PC-3 (cell line): ENCODE measurements at regions not wholly inside any gene's neighbourhood (a gene's known extent, or its start where the extent isn't known, plus 50 kb on each side); places are given as distances from the start of the nearest gene placed in this dataset.

Experiments
- ATAC-seq: fragments of 200-7000 bp; cut with Tn5 transposase; 2 replicates; pipeline ENCODE4 v1.9.1; 2020; ENCODE audit warnings: mild to moderate bottlenecking, moderate library complexity
- BruUV-seq: library from RNA; stranded (reverse); fragments of 400-500 nt; replicated peaks from 2 replicates; lab custom pipeline; 2021; lab: Mats Ljungman, UMichigan
- CTCF ChIA-PET: fragments of 300-600 bp; sonication (Branson Sonifier 250); formaldehyde crosslinking; loops from one replicate; lab custom pipeline; 2022; ENCODE audit warnings: antibody characterized with exemption; lab: Charles Lee
- POLR2A ChIA-PET: fragments of 300-600 bp; sonication (Branson Sonifier 250); formaldehyde crosslinking; loops from one replicate; lab custom pipeline; 2022; ENCODE audit warnings: antibody characterized with exemption; ENCODE audit not compliant: unreplicated experiment; lab: Charles Lee
- DNase-seq: peaks from one replicate; pipeline ENCODE4 v3.0.0-alpha.2; 2015
- H2AFZ ChIP-seq: fragments of 300-600 bp; sonication (generic); 2 replicates; pipeline ENCODE4 v1.6.0; 2016; ENCODE audit warnings: antibody characterized with exemption, low read length
- H3F3A ChIP-seq: fragments of 300-600 bp; sonication (generic); one replicate; pipeline ENCODE4 v1.6.0; 2017; ENCODE audit warnings: antibody characterized with exemption, low read length, control low read depth, mild to moderate bottlenecking; ENCODE audit not compliant: unreplicated experiment
- H3K27ac ChIP-seq: fragments of 300-600 bp; sonication (generic); 2 replicates; pipeline ENCODE4 v1.5.1; 2016; ENCODE audit warnings: mild to moderate bottlenecking, low read length
- H3K27me3 ChIP-seq: fragments of 300-600 bp; sonication (generic); 2 replicates; pipeline ENCODE4 v1.6.1; 2016; ENCODE audit warnings: low read length, mixed read lengths
- H3K36me3 ChIP-seq: fragments of 300-600 bp; sonication (generic); 2 replicates; pipeline ENCODE4 v1.6.1; 2016; ENCODE audit warnings: low read depth, mixed run types, low read length, mixed read lengths
- H3K4me1 ChIP-seq: fragments of 300-600 bp; sonication (generic); 2 replicates; pipeline ENCODE4 v1.5.1; 2016; ENCODE audit warnings: low read length; ENCODE audit not compliant: insufficient read depth
- H3K4me2 ChIP-seq: fragments of 300-600 bp; sonication (generic); 2 replicates; pipeline ENCODE4 v1.6.0; 2016; ENCODE audit warnings: low read length
- H3K4me3 ChIP-seq: fragments of 300-600 bp; sonication (generic); 2 replicates; pipeline ENCODE4 v1.5.1; 2016; ENCODE audit warnings: mild to moderate bottlenecking, low read length, mixed read lengths
- H3K79me2 ChIP-seq: fragments of 300-600 bp; sonication (generic); 2 replicates; pipeline ENCODE4 v1.6.1; 2017; ENCODE audit warnings: low read length, mixed read lengths
- H3K9ac ChIP-seq: fragments of 300-600 bp; sonication (generic); 2 replicates; pipeline ENCODE4 v1.6.0; 2016; ENCODE audit warnings: mild to moderate bottlenecking, low read length
- H3K9me2 ChIP-seq: fragments of 300-600 bp; sonication (generic); replicated peaks from 2 replicates; pipeline ENCODE4 v1.6.1; 2016; ENCODE audit warnings: mixed run types, low read length, mixed read lengths
- H3K9me3 ChIP-seq: fragments of 300-600 bp; sonication (generic); 2 replicates; pipeline ENCODE4 v1.6.1; 2016; ENCODE audit warnings: low read length, mixed read lengths
- H4K20me1 ChIP-seq: fragments of 300-600 bp; sonication (generic); 2 replicates; pipeline ENCODE4 v1.6.1; 2016; ENCODE audit warnings: low read length, mixed read lengths
- EZH2 ChIP-seq: fragments of 300-600 bp; sonication (generic); IDR thresholded peaks from one replicate; pipeline ENCODE4 v1.6.1; 2017; ENCODE audit warnings: antibody characterized with exemption, mild to moderate bottlenecking, low read length; ENCODE audit not compliant: unreplicated experiment
- EZH2phosphoT487 ChIP-seq: fragments of 300-600 bp; sonication (generic); IDR thresholded peaks from 2 replicates; pipeline ENCODE4 v1.6.1; 2018; ENCODE audit warnings: mild to moderate bottlenecking, antibody characterized with exemption, low read length, borderline replicate concordance
- intact Hi-C: fragments of 100-400 bp; cut with micrococcal nuclease; formaldehyde crosslinking; loops from 2 replicates; pipeline ENCODE4 v1.9.0; 2023
- TF ChIP-seq, protein P1 (sequence below): fragments of 300-600 bp; sonication (generic); conservative IDR thresholded peaks from 2 replicates; pipeline ENCODE4 v1.5.1; 2017; ENCODE audit warnings: antibody characterized with exemption, low read depth, mild to moderate bottlenecking, low read length

DNA sequence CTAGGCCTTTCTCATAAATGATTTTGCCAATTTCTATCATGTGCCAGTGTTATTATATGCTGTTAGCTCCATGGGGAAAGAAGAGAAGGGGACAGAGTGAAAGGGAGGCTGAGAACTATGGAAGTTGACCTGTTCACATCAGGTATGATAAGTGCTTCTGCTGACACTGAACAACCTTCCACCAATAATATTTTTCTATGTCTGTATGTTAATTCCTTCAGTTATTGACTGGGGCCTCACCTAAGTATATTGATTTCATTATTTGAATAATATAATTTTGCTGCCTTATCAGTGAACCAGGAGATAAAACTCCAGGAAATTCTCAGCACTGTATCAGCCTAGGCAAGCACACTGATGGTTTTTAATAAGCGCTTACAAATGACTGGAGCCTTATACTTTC lies 262.8 kb downstream of the SNCA start:
- Histone ChIP-seq H3K27me3 (peaks cover 34% of the 10 kb centered on the region), H3K4me1 (no peaks in the 10 kb centered on the region), H3K36me3 (no peaks in the 10 kb centered on the region), H3K4me2 (no peak overlapping the region), H3K9me3 (no peaks in the 10 kb centered on the region), H3F3A (no peaks in the 10 kb centered on the region), H2AFZ (no peak overlapping the region), H3K4me3 (no peak overlapping the region), H3K9ac (no peak overlapping the region), H4K20me1 (no peaks in the 10 kb centered on the region), H3K79me2 (no peaks in the 10 kb centered on the region), H3K9me2 (no peaks in the 10 kb centered on the region), H3K27ac (no peak overlapping the region)
- intact Hi-C loops: no loop called here
- ChIA-PET CTCF (no interaction called here), POLR2A (no interaction called here)
- no TSS peak for BruUV-seq
- TF ChIP-seq EZH2: no peak
- TF ChIP-seq EZH2phosphoT487: no peak
- TF ChIP-seq, protein P1, sequence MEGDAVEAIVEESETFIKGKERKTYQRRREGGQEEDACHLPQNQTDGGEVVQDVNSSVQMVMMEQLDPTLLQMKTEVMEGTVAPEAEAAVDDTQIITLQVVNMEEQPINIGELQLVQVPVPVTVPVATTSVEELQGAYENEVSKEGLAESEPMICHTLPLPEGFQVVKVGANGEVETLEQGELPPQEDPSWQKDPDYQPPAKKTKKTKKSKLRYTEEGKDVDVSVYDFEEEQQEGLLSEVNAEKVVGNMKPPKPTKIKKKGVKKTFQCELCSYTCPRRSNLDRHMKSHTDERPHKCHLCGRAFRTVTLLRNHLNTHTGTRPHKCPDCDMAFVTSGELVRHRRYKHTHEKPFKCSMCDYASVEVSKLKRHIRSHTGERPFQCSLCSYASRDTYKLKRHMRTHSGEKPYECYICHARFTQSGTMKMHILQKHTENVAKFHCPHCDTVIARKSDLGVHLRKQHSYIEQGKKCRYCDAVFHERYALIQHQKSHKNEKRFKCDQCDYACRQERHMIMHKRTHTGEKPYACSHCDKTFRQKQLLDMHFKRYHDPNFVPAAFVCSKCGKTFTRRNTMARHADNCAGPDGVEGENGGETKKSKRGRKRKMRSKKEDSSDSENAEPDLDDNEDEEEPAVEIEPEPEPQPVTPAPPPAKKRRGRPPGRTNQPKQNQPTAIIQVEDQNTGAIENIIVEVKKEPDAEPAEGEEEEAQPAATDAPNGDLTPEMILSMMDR: no peak
- no peak for DNase-seq
- ATAC-seq: no peak

GRCh38 chr4:89573656-89574055 lies 263.3 kb downstream of the SNCA start:
- no peak overlapping the region for H3K27ac ChIP-seq
- no peaks in the 10 kb centered on the region for H4K20me1 ChIP-seq
- CTCF ChIA-PET: no interaction called here
- no peak overlapping the region for H3K4me3 ChIP-seq
- no peak overlapping the region for H3K4me2 ChIP-seq
- intact Hi-C loops: no loop called here
- no peaks in the 10 kb centered on the region for H3F3A ChIP-seq
- POLR2A ChIA-PET: no interaction called here
- H3K4me1 ChIP-seq: no peaks in the 10 kb centered on the region
- H3K9me2 ChIP-seq: no peaks in the 10 kb centered on the region
- TF ChIP-seq, protein P1: no peak
- no peak for TF ChIP-seq EZH2phosphoT487
- TF ChIP-seq EZH2: no peak
- no peaks in the 10 kb centered on the region for H3K36me3 ChIP-seq
- DNase-seq (no peak), ATAC-seq (no peak)
- H3K79me2 ChIP-seq: no peaks in the 10 kb centered on the region
- H3K9me3 ChIP-seq: no peaks in the 10 kb centered on the region
- no TSS peak for BruUV-seq
- no peak overlapping the region for H3K9ac ChIP-seq
- H3K27me3 ChIP-seq: peaks cover 33% of the 10 kb centered on the region
- no peak overlapping the region for H2AFZ ChIP-seq

GRCh38 chr4:89572224-89572858 lies 264.6 kb downstream of the SNCA start:
- TF ChIP-seq, protein P1: no peak
- H3K36me3 ChIP-seq: no peaks in the 10 kb centered on the region
- H3K4me1 ChIP-seq: no peaks in the 10 kb centered on the region
- H3K27ac ChIP-seq: no peak overlapping the region
- H3F3A ChIP-seq: no peaks in the 10 kb centered on the region
- ATAC-seq: no peak
- ChIA-PET POLR2A (no interaction called here), CTCF (no interaction called here)
- no peak overlapping the region for H3K4me2 ChIP-seq
- no peak overlapping the region for H3K9ac ChIP-seq
- BruUV-seq: no TSS peak
- no peaks in the 10 kb centered on the region for H4K20me1 ChIP-seq
- H3K9me3 ChIP-seq: no peaks in the 10 kb centered on the region
- H3K79me2 ChIP-seq: no peaks in the 10 kb centered on the region
- H3K9me2 ChIP-seq: no peaks in the 10 kb centered on the region
- intact Hi-C loops: no loop called here
- peaks cover 29% of the 10 kb centered on the region for H3K27me3 ChIP-seq
- DNase-seq: no peak
- H3K4me3 ChIP-seq: no peak overlapping the region
- no peak overlapping the region for H2AFZ ChIP-seq
